ENCODE measurements at regions not wholly inside any gene's neighbourhood (a gene's known extent, or its start where the extent isn't known, plus 50 kb on each side); places are given as distances from the start of the nearest gene placed in this dataset.

DNA sequence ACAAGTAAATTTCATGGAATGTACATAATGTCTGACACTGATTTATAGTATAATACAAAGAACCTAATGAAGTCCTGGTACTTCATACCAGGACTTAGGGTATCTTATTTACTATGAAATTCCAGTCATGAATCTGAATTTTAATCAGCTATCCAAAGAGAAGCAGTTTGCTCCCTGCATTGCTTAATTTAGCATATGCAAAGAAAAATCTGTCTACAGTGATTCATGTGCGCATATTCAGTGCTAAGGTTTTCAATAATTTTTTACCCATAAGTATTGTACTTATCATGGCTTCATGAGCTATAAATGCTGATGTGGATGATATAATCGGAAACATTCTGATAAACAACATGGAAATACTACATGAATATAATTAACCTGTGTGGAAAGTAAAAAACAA is 185.6 kb upstream of the ARHGAP42 start:
- TF ChIP-seq CTCF (IDR thresholded peaks at IDR 0.05) (no peak), POLR2A (IDR thresholded peaks at IDR 0.05) (no peak)

Measured in esophagus squamous epithelium (tissue), 4 donors.